ENCODE measurements at regions not wholly inside any gene's neighbourhood (a gene's known extent, or its start where the extent isn't known, plus 50 kb on each side); places are given as distances from the start of the nearest gene placed in this dataset.
"Not testable (repeated sequence)": the region's sequence is repeated elsewhere in the genome, so short reads cannot be mapped to it uniquely, and the experiment has no call there.

DNA sequence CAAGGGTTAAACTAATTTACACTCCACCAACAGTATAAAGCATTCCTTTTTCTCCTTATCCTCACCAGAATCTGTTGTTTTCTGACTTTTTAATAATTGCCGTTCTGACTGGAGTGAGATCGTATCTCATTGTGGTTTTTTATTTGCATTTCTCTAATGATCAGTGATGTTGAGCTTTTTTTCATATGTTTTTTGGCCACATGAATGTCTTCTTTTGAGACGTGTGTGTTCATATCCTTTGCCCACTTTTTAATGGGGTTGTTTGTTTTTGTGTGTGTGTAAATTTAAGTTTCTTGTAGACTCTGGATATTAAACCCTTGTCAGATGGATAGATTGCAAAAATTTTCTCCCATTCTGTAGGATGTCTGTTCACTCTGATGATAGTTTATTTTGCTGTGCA, 345.7 kb upstream of the ZNF608 start:
- not testable (repeated sequence) for DNase-seq

GRCh38 chr5:125093776-125094175, 347.3 kb upstream of the ZNF608 start:
- no peak for DNase-seq

GRCh38 chr5:125100342-125100741, 353.9 kb upstream of the ZNF608 start:
- no peak for DNase-seq

DNA sequence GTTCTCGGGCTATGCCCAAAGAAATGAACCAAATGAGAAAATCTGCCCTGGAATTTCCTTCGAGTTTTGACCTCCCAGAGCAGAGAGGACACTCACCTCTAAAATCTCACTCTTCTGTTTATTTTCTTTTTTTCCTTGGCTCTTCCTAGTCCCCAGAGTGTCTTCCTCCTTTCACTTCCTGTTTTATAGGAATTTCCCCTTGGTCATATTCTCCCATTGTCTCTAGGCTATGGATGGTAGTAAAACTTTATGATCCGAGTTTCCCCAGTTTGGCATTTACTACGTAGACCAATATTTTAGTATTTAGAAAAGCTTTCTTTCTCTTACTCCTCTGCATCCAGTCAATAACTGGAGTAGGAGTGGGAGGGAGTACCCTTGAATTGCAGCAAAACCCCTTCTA, 354.5 kb upstream of the ZNF608 start:
- DNase-seq = no peak

GRCh38 chr5:125103459-125103858, 357.0 kb upstream of the ZNF608 start:
- DNase-seq = no peak

DNA sequence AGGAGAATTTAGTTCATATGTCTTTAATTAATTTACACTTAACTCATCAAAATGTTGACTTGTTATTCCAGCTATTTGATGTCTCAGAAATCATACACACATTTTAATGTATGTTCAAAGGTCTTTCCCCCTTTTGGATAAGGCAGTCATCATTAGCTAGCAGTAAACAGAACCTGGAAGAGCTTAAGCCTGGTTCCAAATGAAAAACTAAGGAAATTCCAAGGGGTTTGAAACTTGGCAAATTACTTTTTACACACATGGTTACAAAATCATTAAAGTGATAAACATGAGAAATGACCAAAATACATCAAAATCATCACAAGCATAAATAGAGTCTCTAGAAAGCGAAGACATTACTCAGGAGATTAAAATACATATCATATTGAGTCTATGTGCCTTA, 359.8 kb upstream of the ZNF608 start:
- DNase-seq = no peak

DNA sequence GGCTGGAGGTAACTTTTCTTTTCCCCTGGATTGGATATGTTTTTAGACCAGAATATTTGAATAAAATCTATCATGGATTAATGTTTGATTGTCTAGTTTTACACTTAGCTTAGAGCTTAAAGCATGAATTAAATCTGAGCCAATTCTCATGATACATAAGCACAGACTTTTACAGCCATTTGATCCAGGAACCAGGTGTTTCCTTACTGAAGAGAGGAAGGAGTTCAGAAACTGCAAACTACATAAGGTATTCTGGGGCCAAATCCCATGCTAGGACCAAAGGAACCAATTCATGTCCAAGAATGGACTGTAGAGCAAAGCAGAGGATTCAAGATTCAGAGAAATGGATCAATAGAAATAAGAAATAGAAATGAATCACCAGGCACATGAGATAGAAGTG, 360.4 kb upstream of the ZNF608 start:
- no peak for DNase-seq

DNA sequence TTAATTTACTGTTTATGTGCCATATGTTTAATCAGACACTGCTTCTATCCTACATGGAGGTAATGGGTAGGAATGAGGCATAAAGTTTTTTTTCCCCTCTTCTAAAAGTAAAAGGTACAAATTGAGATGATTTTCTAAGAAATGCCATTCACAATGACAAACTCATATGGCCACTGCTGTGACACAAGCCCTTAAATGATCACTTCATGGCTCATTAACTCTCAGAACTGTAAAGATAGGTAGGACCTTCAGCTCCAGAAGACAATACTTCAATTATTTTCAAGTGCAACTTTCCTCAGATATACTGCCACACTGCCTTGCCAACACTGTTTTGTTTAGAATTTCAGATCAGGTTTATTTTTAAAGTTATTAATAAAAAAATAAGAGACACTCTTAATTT, 362.9 kb upstream of the ZNF608 start:
- DNase-seq = no peak

GRCh38 chr5:125109816-125110215, 363.4 kb upstream of the ZNF608 start:
- no peak for DNase-seq

GRCh38 chr5:125112196-125112595, 365.8 kb upstream of the ZNF608 start:
- DNase-seq = no peak

DNA sequence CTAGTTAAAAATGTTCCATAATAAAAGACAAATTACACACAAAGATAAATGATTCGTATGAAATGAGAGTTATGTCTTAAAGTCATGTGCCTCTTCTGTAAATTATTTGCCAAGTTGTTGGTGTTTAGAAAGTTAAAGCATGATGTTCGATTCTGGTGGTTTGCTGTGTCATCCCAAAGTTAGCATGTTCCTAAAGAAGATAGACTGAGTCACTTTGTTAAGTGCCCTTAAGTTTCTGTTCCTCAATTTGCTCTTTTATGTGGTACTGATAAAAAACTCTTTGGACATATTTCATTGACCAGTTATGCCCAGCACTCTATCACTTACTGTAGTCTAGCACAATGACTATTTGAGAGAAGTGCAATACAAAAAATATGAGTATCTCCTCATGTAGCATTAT, 366.9 kb upstream of the ZNF608 start:
- no peak for DNase-seq

DNA sequence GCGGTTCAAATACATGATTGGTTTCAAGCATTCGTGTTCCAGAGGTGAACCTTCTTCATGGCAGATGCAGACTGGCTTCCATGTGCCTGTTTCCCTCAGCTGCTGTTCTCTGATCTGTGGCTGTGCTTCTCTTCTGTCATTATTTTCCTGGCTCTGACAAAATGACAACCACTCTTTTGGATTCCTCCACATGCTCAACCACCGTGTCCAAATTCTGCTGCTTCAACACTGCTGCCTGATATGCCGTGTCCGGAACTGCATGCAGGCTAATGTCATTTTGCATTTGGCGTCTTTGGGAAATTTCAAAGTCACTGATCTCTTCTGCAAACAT, 368.7 kb upstream of the ZNF608 start:
- no peak for DNase-seq

DNA sequence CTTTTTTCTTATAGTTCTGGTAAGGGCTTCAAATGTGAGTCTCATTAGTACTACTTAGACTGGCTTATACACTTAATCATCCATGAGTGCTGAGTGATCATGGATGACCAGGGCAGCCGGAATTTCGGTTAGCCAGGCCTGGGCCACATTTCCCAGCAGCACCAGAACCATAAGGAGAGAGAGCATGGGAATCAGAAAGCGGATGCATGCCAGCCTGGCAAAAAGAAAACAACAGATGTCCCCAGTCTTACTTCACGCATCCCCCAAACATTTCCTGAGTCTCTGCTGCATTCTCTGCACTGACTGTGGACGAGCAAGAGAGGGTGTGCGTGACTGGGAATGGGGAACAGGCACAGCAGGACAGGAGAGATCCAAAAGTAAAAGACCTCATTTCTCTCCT, 371.1 kb upstream of the ZNF608 start:
- DNase-seq = no peak

GRCh38 chr5:125120012-125120411, 373.6 kb upstream of the ZNF608 start:
- DNase-seq = no peak

- DNase-seq = no peak
Observed at GRCh38 chr5:125125031-125125823, 378.8 kb upstream of the ZNF608 start.

GRCh38 chr5:125126050-125126449, 379.6 kb upstream of the ZNF608 start:
- no peak for DNase-seq

DNA sequence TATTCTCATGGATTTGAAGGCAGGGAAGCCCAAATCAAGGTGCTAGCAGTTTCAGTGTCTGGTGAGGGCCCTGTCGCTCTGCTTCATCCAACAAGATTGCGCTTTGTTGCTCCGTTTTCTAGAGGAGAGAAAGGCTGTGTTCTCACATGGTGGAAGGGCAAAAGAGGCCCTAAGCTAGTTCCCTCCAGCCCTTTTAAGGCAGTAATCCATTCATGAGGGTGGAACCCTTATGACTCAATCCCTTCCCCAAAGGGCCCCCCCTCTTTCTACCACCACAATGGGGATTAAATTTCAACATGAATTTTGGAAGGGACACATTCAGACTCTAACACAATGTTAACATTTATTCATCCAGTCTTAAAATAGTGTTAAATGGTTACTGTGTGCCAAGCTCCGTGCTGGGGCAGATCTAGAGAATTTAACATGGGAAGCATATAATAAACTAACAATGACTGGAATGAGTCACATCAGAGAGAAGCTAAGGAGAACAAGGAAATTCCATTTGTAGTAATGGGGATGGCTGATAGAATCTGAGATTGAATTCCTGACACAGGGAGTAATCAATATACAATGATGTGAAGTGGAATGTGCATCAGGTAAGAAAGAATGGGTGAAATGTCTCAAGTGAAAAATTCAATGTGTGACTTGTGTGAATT, 382.8 kb upstream of the ZNF608 start:
- DNase-seq = no peak

GRCh38 chr5:125130591-125130990, 384.2 kb upstream of the ZNF608 start:
- DNase-seq = no peak

DNA sequence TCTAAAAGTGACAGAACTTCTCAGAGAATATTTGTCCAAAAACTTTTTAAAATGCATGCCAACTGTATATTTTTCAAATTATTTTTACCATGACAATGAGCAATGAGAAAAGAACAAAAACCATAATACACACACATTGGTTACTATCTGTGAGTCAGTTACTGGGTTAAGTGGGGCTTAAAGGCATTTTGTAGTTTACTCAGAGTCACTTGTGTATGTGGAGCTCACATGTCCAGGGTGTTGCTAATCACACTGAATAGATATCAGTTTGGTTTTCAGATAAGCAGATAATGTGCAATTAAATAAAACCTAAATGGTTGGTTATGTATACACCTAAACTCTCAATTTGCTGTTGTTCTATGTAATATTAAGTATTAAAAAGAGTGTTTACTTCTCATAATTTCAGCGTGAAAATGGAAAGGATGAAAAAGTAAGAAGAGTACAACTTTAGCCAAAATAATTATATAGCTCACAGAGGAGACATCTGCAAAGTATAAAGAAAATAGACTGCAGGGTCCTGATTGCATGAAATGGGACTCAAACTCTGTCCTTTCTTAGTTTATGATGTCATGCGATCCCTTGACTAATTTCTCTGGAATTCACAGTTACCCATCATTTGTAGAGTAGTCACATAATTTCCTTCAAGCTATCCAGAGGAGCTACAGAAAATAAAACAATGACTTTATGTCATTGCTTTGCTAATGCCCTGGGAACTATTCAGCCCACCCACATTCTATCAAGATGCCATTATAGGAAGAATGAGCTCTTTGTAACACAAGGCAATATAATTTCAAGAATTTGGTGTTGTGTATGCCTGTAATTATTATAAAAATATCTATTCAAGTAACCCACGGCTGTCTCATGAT, 388.0 kb upstream of the ZNF608 start:
- DNase-seq = no peak

GRCh38 chr5:125137535-125137934, 391.1 kb upstream of the ZNF608 start:
- no peak for DNase-seq

GRCh38 chr5:125138266-125138665, 391.8 kb upstream of the ZNF608 start:
- no peak for DNase-seq

DNA sequence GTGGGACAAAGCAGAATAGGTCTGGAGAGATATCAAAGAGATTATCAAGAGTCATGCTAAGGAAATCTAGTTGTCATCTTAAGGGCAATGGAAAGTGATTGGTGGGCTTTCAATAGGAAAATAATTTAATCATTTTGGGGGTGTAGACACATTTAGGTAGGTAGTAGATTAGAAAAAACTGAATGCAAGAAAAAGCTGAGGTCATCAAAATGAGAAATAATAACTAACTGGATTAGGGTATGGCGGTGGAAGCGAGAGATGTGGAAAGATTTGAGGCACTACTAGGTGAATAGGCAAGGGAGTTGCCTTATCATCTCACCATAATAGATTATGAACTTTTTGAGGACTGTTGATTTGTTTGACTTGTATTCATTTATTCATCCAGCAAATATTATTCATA, 393.2 kb upstream of the ZNF608 start:
- no peak for DNase-seq

GRCh38 chr5:125140220-125140619, 393.8 kb upstream of the ZNF608 start:
- DNase-seq = no peak

Data from right kidney (tissue), 1 donor.